Activated CD4-positive, alpha-beta T cell treated with anti-CD3 and anti-CD28 coated beads, Interleukin-2, amount 50 U/mL, for 48 hours (primary cell): ENCODE measurements at regions not wholly inside any gene's neighbourhood (a gene's known extent, or its start where the extent isn't known, plus 50 kb on each side); places are given as distances from the start of the nearest gene placed in this dataset.
A peak's percentile ranks its signal among the peaks of the same experiment; 100 is the strongest.
"Not testable (repeated sequence)": the region's sequence is repeated elsewhere in the genome, so short reads cannot be mapped to it uniquely, and the experiment has no call there.

ENCODE experiments used
- DNase-seq, 2 experiments: peaks; one replicate each; pipeline ENCODE4 v3.0.0-alpha.2; 2020

GRCh38 chr10:21285742-21286331 lies 239.6 kb downstream of the SKIDA1 start:
- DNase-seq: no peak

DNA sequence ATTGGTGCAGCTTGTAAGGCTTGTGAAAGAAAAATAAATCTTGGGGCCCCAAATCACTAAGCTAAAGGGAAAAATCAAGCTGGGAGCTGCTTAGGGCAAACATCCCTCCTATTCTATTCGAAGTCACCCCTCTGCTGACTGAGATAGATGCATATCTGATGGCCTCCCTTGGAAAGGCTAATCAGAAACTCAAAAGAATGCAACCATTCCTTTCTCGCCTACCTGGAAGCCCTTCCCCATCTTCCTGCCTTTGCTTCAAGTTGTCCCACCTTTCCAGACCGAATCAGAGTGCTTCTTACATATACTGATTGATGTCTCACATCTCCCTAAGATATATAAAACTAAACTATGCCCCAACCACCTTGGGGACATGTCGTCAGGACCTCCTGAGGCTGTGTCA lies 240.3 kb downstream of the SKIDA1 start:
- DNase-seq: no peak

DNA sequence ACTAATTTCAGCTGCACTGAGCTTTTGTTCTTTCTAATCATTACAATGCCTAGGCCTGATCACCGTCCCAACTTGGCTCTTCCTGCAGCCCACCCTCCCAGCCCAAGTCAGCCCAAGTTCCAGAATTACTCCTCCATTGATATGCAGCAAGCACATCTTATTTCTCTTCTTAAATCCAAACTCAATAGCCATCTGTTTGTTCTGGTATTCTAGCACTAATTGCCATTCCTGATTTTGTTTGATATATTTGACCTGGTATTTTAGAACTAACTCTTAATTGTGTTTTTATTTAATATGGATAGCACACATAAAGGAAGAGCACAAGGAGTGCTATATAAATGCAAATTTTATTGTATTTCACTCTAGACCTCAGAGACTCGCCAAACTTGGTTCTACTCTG lies 241.2 kb downstream of the SKIDA1 start:
- DNase-seq: no peak

DNA sequence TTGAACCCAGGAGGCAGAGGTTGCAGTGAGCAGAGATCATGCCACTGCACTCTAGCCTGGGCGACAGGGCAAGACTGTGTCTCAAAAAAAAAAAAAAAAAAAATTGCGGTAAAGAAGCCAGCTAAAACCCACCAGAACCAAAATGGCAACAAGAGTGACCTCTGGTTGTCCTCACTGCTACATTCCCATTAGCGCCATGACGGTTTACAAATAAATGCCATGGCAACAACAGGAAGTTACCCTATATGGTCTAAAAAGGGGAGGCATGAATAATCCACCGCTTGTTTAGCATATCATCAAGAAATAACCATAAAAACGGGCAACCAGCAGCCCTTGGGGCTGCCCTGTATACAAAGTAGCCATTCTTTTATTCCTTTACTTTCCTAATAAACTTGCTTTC lies 242.4 kb downstream of the SKIDA1 start:
- not testable (repeated sequence) for DNase-seq

DNA sequence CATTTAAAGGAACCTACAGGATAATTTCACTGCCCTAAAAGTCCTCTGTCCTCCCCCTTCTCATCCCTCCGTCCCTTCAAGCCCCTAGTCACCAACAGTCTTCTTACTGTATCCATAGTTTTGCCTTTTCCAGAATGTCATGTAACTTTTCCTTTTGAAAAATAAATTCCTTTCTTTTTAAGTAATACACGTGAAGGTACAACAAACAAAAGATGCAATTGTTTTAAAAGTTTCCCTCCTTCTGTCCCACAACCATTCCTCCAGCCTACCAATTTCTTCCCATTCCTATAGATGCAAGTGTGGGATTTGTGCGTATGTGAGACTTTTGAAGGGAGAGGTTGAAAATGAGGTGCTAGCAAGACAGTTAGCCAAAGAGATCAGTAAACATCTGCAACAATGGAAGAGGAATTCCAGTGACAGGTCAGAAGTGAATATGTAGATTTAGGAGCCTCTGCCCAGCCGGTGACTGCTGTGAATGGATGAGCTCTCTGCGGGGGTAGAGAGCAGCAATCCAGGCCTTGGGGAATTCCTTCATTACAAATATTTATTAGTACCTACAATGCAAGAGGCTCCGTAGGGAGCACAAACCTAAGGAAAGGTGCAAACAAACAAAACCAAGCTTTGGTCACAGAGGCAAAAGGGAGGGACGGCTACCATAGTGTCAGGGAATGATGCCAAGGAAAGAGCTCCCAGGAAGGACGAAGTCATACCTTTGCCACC lies 243.6 kb downstream of the SKIDA1 start:
- no peak for DNase-seq

- no peak for DNase-seq
Measured at GRCh38 chr10:21280971-21281572, 244.4 kb downstream of the SKIDA1 start.

- DNase-seq: no peak
Measured at GRCh38 chr10:21280037-21280436, 245.4 kb downstream of the SKIDA1 start.

DNA sequence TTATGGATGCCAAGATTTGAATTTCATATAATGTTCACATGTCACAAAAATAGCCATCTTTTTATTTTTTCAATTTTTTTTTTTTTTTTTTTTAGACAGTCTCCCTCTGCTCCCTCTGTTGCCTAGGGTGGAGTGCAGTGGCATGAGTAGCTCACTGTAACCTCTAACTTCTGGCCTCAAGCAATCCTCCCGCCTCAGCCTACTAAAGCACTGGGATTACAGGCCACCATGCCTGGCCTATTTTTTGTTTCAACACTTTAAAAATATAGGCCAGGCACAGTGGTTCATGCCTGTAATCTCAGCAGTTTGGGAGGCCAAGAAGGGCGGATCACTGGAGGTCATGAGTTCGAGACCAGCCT lies 246.3 kb downstream of the SKIDA1 start:
- DNase-seq: no peak

DNA sequence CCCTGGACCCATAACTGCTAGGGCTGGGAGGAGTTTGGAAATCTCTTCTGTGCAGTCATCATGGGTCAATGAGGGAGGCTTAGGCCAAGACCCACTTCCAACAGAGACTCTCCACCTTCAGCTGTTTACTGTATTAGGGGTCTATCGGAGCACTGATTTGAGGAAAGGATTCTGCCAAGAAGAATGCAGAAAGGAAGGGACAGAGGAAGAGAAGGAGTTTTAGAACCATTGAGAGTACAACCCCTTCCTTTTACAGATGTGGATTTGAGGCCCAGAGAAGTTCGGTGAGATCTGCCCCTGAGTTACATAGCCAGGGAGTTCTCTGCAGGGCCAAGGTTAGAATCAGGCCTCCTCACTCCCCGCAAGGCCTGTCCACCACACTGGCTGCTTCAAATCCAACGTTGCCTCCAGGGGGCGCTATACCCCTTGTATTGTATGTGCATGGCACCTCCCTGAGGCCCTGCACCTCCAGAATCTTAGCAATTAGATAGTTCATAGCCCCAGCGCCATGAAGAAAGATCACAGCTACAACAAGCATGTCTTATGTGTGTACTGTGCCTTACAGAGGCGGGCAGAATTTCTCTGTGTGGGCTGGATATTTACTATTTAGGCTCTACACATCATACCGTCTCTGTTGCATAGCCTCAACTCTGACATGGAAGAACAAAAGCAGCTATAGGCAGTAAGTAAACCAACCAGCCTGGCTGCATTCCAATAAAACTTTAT lies 246.8 kb downstream of the SKIDA1 start:
- peak; percentile 91 for DNase-seq

- no peak for DNase-seq
Measured at GRCh38 chr10:21273400-21273968, 252.0 kb downstream of the SKIDA1 start.

GRCh38 chr10:21272643-21273399 lies 252.7 kb downstream of the SKIDA1 start:
- DNase-seq: no peak

- no peak for DNase-seq
Measured at GRCh38 chr10:21270976-21271375, 254.5 kb downstream of the SKIDA1 start.

DNA sequence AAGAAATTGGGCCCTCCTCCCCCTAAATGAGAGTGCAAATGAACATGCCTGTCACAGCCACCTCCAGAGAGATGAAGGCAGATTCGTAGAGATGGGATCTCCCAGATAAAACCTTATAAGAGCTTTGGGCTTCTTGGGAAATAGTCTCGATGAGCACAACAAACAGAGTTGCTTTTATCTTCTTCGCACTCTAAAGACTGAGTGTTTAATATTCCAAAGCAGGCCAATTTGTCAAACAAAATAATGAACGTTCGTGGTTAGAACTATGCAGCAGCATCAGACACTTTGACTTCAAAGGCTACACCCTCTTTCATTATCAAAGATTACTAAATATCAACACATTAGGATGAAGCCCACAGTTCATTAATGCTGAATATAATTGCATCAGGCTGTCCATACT lies 256.2 kb downstream of the SKIDA1 start:
- DNase-seq: no peak

DNA sequence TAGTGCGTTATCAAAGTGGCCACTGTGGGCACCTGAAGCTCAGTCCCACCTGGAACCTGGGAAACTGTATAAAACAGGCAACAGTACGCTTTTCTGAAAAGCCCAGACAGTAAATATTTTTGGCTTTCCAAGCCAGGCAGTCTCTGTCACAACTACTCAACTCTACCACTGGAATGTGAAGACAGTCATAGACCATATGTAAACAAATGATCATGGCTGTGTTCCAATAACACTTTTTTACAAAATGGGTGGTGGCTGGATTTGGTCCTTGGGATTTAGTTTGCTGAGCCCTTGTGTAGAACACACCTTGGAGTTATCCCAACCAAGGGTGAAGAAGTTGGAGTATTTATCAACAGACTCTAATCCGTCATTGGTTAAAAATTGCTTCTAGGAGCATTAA lies 259.9 kb downstream of the SKIDA1 start:
- DNase-seq: no peak

DNA sequence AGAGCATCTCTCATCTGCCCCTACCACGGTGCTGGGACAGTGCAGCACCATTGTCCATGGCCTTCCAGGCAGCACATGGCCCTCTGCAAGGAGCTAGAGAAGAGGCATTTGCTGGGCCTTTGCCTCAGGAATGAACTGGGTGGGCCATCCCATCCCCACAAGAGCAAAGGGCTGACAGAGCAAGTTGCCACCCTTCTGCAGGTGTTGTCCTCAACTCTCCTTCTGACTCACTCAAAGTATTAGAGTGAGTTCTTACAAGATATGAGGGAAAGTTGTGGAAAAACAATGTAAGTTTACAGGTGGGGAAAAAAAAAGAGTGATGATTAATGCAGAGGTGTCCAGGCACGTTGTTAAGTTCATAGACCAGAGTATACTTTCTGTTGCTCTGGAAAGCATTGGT lies 261.2 kb downstream of the SKIDA1 start:
- DNase-seq: no peak

GRCh38 chr10:21263839-21264238 lies 261.6 kb downstream of the SKIDA1 start:
- DNase-seq: no peak

DNA sequence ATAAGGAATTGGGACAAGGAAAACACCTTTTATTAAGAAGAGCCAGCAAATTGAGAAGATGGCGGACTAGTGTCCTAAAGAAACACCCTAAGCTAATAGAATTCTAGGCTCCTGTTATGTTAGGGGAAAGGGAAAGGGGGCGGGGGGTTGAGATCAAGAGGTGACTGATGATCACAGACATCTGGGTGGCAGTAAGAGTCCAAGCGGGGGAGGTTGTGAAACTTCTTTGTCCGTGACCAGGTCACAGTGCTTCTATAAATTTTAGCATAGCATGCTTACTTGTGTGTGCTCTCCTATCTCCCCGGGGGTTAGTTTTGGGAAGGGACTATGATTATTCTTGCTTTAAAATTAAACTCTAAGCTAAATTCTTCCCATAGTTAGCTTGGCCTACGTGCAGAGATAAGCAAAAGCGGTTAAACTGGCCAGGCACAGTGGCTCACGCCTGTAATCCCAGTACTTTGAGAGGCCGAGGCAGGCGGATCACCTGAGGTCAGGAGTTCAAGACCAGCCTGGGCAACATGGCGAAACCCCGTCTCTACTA lies 262.1 kb downstream of the SKIDA1 start:
- DNase-seq: no peak

DNA sequence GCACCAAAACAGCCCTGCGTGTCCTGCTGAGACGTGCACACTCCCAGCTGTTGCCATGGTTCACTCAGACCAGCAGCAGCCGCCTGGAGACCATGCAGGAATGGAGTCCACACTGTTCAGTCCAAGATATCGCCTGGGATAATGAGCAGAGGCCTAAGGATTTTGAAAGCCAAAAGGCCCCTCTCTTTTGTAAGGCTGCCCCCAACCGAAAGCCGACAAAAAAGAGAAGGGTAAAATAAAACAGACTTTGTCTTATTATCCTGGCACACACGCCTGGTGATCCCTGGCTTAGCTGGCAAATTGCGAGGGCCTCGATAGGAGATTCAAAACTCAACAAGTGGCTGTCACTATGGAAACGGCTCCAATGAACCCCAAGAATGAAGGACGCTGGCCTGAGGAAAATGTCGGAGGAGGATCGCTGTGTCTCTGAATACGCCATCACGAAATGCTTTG lies 263.6 kb downstream of the SKIDA1 start:
- DNase-seq: no peak

DNA sequence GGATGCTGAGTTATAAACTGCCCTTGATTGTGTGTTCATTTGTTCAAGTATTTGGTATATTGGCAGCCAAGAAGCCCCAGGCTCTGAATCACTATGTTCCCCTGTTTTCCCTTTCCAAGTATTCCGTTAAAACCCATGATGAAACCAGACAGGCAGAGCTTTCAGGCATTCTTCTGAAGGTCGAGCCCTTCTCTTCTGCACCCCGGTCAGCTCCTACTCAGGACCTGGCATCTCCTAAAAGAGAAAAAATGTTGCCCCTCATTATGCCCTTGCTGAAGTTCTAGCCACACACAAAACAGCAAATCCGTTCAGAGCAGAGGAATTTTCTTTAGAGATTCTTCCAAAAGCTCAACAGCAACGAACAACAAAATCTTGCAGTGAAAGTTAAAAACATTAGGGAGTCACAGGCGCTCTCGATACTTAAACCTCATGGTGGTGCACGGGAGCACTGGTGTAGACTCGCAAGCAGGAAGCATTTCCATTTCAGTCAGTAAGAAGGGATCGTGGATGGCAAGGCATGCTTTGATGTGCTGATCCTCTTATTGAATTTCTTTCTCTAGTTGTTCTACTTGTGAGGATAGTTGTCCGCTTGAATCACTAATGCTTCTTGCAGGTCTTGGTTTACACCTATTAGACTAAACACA lies 264.9 kb downstream of the SKIDA1 start:
- DNase-seq: no peak

DNA sequence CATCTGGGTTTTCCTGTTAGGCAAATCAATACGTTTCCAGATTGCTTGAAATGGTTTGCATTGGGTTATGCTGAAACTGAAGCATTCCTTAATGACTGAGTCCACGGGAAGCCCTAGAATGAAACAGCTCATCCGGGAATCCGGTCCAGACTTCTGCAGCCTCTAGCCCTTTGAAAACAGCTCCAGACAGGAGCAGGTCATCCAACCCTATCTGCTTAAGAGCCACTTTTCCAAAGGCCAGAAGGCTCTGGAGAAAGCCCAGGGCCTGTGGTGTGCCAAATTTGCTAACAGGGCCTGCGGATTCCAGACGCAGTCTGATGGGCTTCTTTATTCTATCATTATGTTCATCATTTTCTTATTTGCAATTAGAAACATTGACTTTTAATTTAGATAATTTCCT lies 265.4 kb downstream of the SKIDA1 start:
- DNase-seq: no peak

DNA sequence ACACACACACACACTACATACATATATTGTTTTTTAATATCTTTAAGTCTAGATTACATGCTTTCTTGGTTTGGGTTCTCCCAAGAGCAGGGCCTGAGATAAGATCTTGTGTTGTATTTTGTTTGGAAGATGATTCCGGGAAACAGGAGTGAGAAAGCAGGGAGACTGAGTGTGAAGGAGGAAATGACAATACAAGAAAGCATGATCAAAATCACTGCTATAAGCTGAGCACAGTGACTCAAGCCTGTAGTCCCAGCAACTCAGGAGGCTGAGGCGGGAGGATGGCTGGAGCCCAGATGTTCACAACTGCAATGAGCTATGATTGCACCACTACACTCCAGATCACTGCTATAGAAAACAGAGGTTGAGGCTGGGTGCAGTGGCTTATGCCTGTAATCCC lies 267.6 kb downstream of the SKIDA1 start:
- DNase-seq: no peak

DNA sequence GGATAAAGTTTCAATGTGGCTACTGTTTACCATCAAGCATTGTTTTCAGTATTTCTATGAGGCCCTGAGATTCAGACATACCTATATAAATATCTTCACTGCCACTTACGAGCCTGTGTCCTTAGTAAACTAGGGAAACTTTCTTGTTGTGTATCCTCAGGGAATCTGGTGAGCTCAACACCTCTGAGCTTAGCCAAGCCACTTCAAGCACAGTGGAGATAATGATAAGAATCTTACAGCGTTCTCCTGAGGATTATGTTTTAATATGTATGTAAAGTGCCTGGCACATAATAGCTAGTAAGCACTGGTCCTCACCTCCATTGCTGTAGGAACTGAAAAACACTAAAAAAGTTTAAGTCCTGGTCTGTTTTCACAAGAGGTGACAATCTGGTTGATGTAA lies 268.3 kb downstream of the SKIDA1 start:
- no peak for DNase-seq
